ENCODE measurements at regions not wholly inside any gene's neighbourhood (a gene's known extent, or its start where the extent isn't known, plus 50 kb on each side); places are given as distances from the start of the nearest gene placed in this dataset.

DNA sequence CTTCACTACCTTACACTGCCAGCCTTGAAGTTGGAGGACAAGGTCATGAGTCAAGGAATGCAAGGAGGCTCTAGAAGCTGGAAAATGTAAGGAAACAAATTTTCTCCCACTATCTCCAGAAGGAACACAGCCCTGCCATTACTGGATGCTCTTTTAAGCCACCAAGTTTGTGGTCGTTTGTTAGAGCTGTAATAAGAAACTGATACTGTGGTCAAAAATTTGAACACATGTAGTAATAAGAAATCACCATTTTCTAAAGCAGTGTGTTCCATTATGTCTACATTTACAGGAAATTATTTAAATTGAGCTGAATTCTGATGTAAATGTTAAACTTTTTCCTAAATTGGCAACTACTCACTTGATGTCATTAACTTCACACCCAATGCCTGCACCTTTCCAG, 729.0 kb downstream of the KCNJ3 start:
- no peak for TF ChIP-seq PREB (CRISPR knock-in tag; IDR thresholded peaks at IDR 0.05; ENCODE audit: borderline replicate concordance)
- TF ChIP-seq, protein P1, sequence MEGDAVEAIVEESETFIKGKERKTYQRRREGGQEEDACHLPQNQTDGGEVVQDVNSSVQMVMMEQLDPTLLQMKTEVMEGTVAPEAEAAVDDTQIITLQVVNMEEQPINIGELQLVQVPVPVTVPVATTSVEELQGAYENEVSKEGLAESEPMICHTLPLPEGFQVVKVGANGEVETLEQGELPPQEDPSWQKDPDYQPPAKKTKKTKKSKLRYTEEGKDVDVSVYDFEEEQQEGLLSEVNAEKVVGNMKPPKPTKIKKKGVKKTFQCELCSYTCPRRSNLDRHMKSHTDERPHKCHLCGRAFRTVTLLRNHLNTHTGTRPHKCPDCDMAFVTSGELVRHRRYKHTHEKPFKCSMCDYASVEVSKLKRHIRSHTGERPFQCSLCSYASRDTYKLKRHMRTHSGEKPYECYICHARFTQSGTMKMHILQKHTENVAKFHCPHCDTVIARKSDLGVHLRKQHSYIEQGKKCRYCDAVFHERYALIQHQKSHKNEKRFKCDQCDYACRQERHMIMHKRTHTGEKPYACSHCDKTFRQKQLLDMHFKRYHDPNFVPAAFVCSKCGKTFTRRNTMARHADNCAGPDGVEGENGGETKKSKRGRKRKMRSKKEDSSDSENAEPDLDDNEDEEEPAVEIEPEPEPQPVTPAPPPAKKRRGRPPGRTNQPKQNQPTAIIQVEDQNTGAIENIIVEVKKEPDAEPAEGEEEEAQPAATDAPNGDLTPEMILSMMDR (IDR thresholded peaks at IDR 0.05) = no peak
- no peak for TF ChIP-seq ATF3 (CRISPR knock-in tag; conservative IDR thresholded peaks at IDR 0.05)
- TF ChIP-seq, protein P2, sequence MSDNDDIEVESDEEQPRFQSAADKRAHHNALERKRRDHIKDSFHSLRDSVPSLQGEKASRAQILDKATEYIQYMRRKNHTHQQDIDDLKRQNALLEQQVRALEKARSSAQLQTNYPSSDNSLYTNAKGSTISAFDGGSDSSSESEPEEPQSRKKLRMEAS (CRISPR knock-in tag; IDR thresholded peaks at IDR 0.05) = no peak
